HFF-Myc (cell line): ENCODE measurements at regions not wholly inside any gene's neighbourhood (a gene's known extent, or its start where the extent isn't known, plus 50 kb on each side); places are given as distances from the start of the nearest gene placed in this dataset.

Experiments
- DNase-seq: peaks from one replicate; pipeline ENCODE4 v3.0.0-alpha.2; 2011; ENCODE audit warnings: low read depth; ENCODE audit errors: extremely low read depth
- H3K4me3 ChIP-seq: replicated peaks from 2 replicates; pipeline ENCODE4 v1.5.1; 2011; ENCODE audit warnings: low read depth, mild to moderate bottlenecking, control low read depth, low read length
- TF ChIP-seq, protein P1 (sequence below): IDR thresholded peaks from 2 replicates; pipeline ENCODE4 v1.5.1; 2012; ENCODE audit warnings: mild to moderate bottlenecking, low read depth, low read length, control low read depth; ENCODE audit errors: missing control alignments

DNA sequence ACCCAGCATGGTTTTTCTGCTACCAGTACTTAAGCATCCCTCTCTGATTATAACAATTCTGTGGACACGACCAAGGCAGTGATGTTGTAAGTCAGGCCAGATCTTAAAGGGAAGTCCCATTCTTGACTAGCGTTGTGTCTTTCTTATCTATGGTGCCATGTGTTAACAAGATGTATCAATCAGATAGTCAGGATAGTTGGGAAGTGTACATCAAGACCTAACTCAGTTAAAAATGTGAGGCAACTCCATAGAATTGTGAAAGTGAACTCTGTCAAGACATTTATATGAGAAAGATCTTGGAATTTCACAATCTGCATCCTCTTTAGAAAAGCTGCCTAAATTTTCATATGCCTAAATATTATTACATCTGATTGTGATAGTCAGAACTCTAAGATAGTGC is 341.7 kb upstream of the SEMA3D start:
- no peak for DNase-seq
- no peak overlapping the region for H3K4me3 ChIP-seq

DNA sequence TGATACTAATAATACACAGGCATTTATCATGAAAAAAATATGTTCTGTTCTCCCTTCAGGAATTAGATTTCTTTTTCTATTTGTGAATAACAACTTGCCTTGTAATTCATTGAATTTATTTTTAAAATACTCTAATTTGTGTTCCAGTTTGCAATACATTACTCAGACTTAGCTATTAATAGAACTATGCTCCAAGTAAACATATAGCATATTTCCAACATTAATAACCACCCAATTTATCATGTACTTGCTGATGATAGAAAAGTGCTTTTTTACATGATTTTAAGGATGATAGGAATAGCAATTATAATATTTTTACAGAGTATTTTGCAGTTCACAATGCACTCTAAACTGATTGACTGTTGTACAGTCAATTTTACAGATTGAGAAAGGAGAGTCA is 338.8 kb upstream of the SEMA3D start:
- TF ChIP-seq, protein P1, sequence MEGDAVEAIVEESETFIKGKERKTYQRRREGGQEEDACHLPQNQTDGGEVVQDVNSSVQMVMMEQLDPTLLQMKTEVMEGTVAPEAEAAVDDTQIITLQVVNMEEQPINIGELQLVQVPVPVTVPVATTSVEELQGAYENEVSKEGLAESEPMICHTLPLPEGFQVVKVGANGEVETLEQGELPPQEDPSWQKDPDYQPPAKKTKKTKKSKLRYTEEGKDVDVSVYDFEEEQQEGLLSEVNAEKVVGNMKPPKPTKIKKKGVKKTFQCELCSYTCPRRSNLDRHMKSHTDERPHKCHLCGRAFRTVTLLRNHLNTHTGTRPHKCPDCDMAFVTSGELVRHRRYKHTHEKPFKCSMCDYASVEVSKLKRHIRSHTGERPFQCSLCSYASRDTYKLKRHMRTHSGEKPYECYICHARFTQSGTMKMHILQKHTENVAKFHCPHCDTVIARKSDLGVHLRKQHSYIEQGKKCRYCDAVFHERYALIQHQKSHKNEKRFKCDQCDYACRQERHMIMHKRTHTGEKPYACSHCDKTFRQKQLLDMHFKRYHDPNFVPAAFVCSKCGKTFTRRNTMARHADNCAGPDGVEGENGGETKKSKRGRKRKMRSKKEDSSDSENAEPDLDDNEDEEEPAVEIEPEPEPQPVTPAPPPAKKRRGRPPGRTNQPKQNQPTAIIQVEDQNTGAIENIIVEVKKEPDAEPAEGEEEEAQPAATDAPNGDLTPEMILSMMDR, result no peak
- H3K4me3 ChIP-seq, result no peak overlapping the region
- DNase-seq, result no peak

More for the DNA sequence above, 341.7 kb upstream of the SEMA3D start:
- TF ChIP-seq, protein P1, result no peak

DNA sequence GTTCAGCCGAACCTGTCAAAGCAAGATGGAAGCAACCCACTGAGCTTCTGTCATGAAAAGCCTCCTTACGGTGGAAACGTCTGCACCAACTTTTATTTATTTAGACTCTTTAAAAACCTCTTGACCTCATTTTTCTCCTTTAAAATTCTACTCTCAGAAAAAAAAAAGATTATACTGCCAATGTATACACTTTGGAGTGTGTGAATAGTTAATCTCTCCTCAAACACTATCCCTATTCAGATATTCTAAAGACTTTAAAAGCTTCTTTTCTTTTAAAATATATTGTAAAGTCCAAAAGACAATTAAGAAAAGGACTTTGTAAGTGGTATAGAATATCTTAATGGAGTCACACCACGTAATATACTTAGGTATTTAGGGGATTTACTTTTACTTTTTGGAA is 335.2 kb upstream of the SEMA3D start:
- DNase-seq, result no peak
- no peak overlapping the region for H3K4me3 ChIP-seq
- TF ChIP-seq, protein P1, result no peak

DNA sequence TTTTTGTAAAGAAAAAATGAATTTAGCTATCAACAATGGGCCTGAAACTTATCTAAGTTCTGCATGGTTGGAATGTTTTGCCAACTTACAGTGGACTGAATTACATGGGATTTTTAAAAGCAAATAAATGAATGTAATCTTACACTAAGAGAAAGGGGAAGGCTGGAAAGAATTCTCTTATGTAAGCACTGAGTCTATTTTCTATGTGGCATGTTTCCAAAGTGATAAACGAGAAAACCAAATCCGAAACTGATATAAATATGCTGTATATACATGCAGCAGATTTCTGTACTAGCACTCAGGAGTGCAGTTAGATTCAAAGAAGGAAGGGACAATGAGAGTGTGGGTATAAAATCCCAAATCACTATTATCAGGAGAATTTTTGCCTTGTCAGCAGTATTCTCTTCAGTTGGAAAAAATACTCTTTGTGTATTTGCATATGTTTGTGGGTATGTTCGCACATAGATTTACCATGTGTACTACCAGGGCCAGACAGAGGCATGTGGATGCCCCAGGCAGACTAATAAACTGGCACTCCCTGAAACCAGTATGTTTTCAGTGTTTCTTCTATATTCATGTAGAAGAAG is 334.3 kb upstream of the SEMA3D start:
- TF ChIP-seq, protein P1, result no peak
- no peak for DNase-seq
- H3K4me3 ChIP-seq, result no peak overlapping the region

DNA sequence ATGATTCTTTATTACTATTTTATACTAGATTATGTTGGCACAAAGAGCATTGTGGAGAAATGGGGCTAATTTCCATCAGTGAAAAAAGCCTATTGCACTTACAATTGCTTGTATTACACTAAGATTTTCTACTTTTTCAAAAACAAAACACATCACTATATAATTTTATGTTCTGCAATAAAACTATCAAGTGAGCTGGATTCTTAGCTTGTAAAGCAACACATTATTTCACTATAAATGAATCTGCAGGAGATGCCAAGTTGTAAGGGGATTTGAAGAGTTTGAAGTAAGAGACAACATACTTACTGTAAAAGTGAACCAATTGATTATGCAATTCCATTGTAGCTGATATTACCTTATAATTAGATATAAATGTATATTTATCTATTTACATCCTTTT is 333.3 kb upstream of the SEMA3D start:
- TF ChIP-seq, protein P1, result no peak
- H3K4me3 ChIP-seq, result no peak overlapping the region
- DNase-seq, result no peak

DNA sequence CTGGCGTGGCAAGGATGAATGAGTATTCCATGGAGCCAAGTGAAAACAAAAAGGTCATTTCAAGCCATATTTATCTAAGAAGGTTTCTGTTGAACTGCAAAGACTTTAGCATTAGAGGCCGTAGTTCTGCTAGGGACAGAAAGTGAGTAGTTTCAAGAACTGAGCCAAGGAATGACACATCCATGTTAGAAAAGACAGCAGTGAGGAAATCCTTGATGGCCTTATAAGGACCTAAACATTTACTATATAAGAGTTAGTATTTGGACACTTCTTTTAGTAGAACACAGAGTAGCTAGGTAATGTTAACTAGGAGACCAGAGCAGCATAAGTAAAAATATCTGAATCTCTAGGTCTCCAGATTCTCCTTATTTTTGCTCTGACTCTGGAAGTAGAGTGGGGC is 329.8 kb upstream of the SEMA3D start:
- H3K4me3 ChIP-seq, result no peak overlapping the region
- TF ChIP-seq, protein P1, result no peak
- no peak for DNase-seq

DNA sequence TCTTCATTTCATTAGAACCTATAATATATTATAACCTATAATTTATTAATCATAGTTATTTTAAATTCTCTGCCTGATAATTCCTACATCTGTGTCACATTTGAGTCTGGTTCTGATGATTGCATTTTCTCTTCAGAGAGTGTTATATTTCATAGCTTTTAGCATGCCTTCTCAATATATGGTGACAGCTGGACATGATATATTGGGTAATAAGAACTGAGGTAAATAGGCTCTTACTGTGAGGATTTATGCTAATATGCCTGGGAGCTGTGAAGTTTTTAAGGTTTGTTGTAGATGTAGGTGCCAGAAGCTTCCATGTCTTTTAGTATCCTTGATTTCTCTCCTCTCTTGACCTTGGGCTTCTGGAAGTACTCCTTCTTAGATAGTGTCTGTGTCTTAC is 325.9 kb upstream of the SEMA3D start:
- no peak for DNase-seq
- H3K4me3 ChIP-seq, result no peak overlapping the region
- TF ChIP-seq, protein P1, result no peak
